RWPE1 (cell line): ENCODE measurements at regions not wholly inside any gene's neighbourhood (a gene's known extent, or its start where the extent isn't known, plus 50 kb on each side); places are given as distances from the start of the nearest gene placed in this dataset.

Experiments used
- CTCF ChIA-PET: fragments of 350-600 bp; sonication (Branson Sonifier 250); formaldehyde crosslinking; extraction: SDS; loops from one replicate; lab custom pipeline; 2021; lab: Yijun Ruan, JAX
- POLR2A ChIA-PET: fragments of 400-600 bp; formaldehyde crosslinking; extraction: SDS; loops from one replicate; lab custom pipeline; 2020; ENCODE audit warnings: antibody characterized with exemption; ENCODE audit not compliant: low non-redundant PET; lab: Yijun Ruan, JAX
- DNase-seq: peaks from one replicate; pipeline ENCODE4 v3.0.0; 2012; ENCODE audit warnings: low spot score
- H3K27ac ChIP-seq: fragments of 450-650 bp; 2 replicates; pipeline ENCODE4 v1.5.1; 2017
- CTCF ChIP-seq: fragments of 450-650 bp; conservative IDR thresholded peaks from 2 replicates; pipeline ENCODE4 v1.5.1; 2017; ENCODE audit warnings: low read depth, mild to moderate bottlenecking

GRCh38 chr14:104250175-104250574, 111.8 kb downstream of the KIF26A start:
- TF ChIP-seq CTCF = no peak
- CTCF ChIA-PET = no interaction called here
- no peak for DNase-seq
- POLR2A ChIA-PET = no interaction called here
- no peak overlapping the region for H3K27ac ChIP-seq

GRCh38 chr14:104252256-104253215, 114.1 kb downstream of the KIF26A start:
- POLR2A ChIA-PET = no interaction called here
- no peak for DNase-seq
- no peak overlapping the region for H3K27ac ChIP-seq
- CTCF ChIA-PET = no interaction called here
- TF ChIP-seq CTCF = no peak

- no peak for DNase-seq
- ChIA-PET POLR2A (no interaction called here), CTCF (interaction anchor here (0.5 kb wide), 1 partner anchor 50 kb away, joined by 3 read pairs; no protein-coding TSS in a partner anchor)
- no peak for TF ChIP-seq CTCF
- no peak overlapping the region for H3K27ac ChIP-seq
Measured at GRCh38 chr14:104253223-104253822, 114.9 kb downstream of the KIF26A start.

- TF ChIP-seq CTCF = no peak
- ChIA-PET CTCF (interaction anchor here (0.5 kb wide), 1 partner anchor 50 kb away, joined by 3 read pairs; no protein-coding TSS in a partner anchor), POLR2A (interaction anchor here (0.6 kb wide), 1 partner anchor 57 kb away, joined by 3 read pairs; no protein-coding TSS in a partner anchor)
- no peak for DNase-seq
- H3K27ac ChIP-seq = no peak overlapping the region
Measured at GRCh38 chr14:104253901-104254353, 115.5 kb downstream of the KIF26A start.

GRCh38 chr14:104254735-104255400, 116.5 kb downstream of the KIF26A start:
- no peak for TF ChIP-seq CTCF
- ChIA-PET POLR2A (interaction anchor here (0.6 kb wide), 1 partner anchor 56 kb away, joined by 3 read pairs; no protein-coding TSS in a partner anchor), CTCF (no interaction called here)
- no peak overlapping the region for H3K27ac ChIP-seq
- no peak for DNase-seq

- no peak for DNase-seq
- ChIA-PET CTCF (no interaction called here), POLR2A (no interaction called here)
- no peak for TF ChIP-seq CTCF
- no peak overlapping the region for H3K27ac ChIP-seq
Measured at GRCh38 chr14:104256025-104256424, 117.6 kb downstream of the KIF26A start.
